Spinal cord (tissue), 9 donors: ENCODE measurements at regions not wholly inside any gene's neighbourhood (a gene's known extent, or its start where the extent isn't known, plus 50 kb on each side); places are given as distances from the start of the nearest gene placed in this dataset.
"Not testable (repeated sequence)": the region's sequence is repeated elsewhere in the genome, so short reads cannot be mapped to it uniquely, and the experiment has no call there.

Experiments used
- DNase-seq, 6 donors: peaks; one replicate each; pipeline versions ENCODE4 v3.0.0 to v3.0.0-alpha.2; 2013 to 2015; ENCODE audit warnings: low spot score in 6 of 6, low read depth in 4 of 6
- H3K27ac ChIP-seq: one replicate; pipeline ENCODE4 v1.5.1; 2013; ENCODE audit warnings: low read depth, low read length, control low read depth
- H3K27me3 ChIP-seq: one replicate; pipeline ENCODE4 v1.6.1; 2013; ENCODE audit warnings: low read length; ENCODE audit not compliant: control insufficient read depth, insufficient read depth
- H3K36me3 ChIP-seq: one replicate; pipeline ENCODE4 v1.6.1; 2013; ENCODE audit warnings: low read length; ENCODE audit not compliant: control insufficient read depth, insufficient read depth
- H3K4me1 ChIP-seq: one replicate; pipeline ENCODE4 v1.6.1; 2013; ENCODE audit warnings: low read length; ENCODE audit not compliant: control insufficient read depth, insufficient read depth
- H3K4me3 ChIP-seq: one replicate; pipeline ENCODE4 v1.5.1; 2013; ENCODE audit warnings: low read depth, low read length, control low read depth
- H3K9me3 ChIP-seq: one replicate; pipeline ENCODE4 v1.6.1; 2013; ENCODE audit warnings: low read length; ENCODE audit not compliant: control insufficient read depth, insufficient read depth
- WGBS: methylation state at CpG from one replicate; pipeline ENCODE4 v1.1.5; 2013; ENCODE audit warnings: missing lambda C conversion rate; ENCODE audit not compliant: insufficient coverage; 5-methylcytosine and 5-hydroxymethylcytosine counted together
- donor health status: healthy.

GRCh38 chr13:50227361-50227760, 212.1 kb downstream of the KCNRG start:
- Histone ChIP-seq H3K4me3 (no peak overlapping the region), H3K9me3 (no peaks in the 10 kb centered on the region), H3K27ac (no peak overlapping the region), H3K4me1 (no peaks in the 10 kb centered on the region), H3K27me3 (no peaks in the 10 kb centered on the region), H3K36me3 (no peaks in the 10 kb centered on the region)
- DNase-seq: no peak
- WGBS: 93% methylated on average over 3 of the region's 5 CpGs

GRCh38 chr13:50228527-50228926, 213.3 kb downstream of the KCNRG start:
- 100% methylated on average over 2 of the region's 6 CpGs for WGBS
- Histone ChIP-seq H3K4me1 (no peaks in the 10 kb centered on the region), H3K9me3 (no peaks in the 10 kb centered on the region), H3K27ac (no peak overlapping the region), H3K36me3 (no peaks in the 10 kb centered on the region), H3K4me3 (no peak overlapping the region), H3K27me3 (no peaks in the 10 kb centered on the region)
- DNase-seq: no peak

DNA sequence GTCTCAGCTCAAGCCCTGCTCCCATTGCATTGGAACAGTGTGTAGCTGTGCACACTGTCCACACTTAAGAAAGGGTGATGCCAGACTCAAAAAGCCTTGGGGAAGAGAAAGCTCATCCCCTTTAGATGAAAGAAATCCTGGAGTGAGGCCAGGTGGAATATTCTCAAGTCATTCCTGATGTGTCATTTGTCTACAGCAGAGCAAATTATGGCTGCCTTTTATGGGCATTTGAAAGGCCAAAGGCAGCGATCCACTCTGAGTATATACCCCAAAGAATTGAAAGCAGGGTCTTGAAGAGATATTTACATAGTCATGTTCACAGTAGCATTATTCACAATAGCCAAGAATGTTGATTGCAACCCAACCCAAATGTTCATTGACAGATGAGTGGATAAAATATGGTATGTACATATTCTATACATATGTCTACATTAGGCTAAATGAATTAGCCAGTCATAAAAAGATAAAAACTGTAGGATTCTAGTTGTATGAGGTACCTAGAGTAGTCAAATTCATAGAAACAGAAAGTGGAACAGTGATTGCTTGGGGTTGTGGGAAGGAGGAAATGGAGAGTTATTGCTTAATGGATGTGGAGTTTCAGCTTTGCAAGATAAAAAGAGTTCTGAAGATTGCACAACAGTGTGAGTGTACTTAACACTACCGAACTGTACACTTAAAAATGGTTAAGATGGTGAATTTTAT, 214.9 kb downstream of the KCNRG start:
- WGBS: no CpG with 5 or more reads among the region's 2 CpGs

GRCh38 chr13:50230662-50230978, 215.4 kb downstream of the KCNRG start:
- H3K36me3 ChIP-seq: no peaks in the 10 kb centered on the region
- no peak for DNase-seq
- no peaks in the 10 kb centered on the region for H3K4me1 ChIP-seq
- H3K27ac ChIP-seq: no peak overlapping the region
- no peaks in the 10 kb centered on the region for H3K27me3 ChIP-seq
- WGBS: 95% methylated on average over 2 of the region's 2 CpGs
- no peak overlapping the region for H3K4me3 ChIP-seq
- no peaks in the 10 kb centered on the region for H3K9me3 ChIP-seq

More for the DNA sequence above, 214.9 kb downstream of the KCNRG start:
- no peak for DNase-seq
- Histone ChIP-seq H3K36me3 (no peaks in the 10 kb centered on the region), H3K27me3 (no peaks in the 10 kb centered on the region), H3K9me3 (no peaks in the 10 kb centered on the region), H3K4me1 (no peaks in the 10 kb centered on the region), H3K27ac (no peak overlapping the region), H3K4me3 (no peak overlapping the region)

- not testable (repeated sequence) for H3K9me3 ChIP-seq, H3K36me3 ChIP-seq, H3K27ac ChIP-seq, H3K27me3 ChIP-seq, DNase-seq, H3K4me1 ChIP-seq, H3K4me3 ChIP-seq
- WGBS: 95% methylated on average over 5 of the region's 5 CpGs
These were observed 218.3 kb downstream of the KCNRG start for GRCh38 chr13:50233574-50233973.

- no peak overlapping the region for H3K27ac ChIP-seq
- DNase-seq: no peak
- H3K9me3 ChIP-seq: no peaks in the 10 kb centered on the region
- no peaks in the 10 kb centered on the region for H3K36me3 ChIP-seq
- H3K4me1 ChIP-seq: no peaks in the 10 kb centered on the region
- no peaks in the 10 kb centered on the region for H3K27me3 ChIP-seq
- WGBS: no CpG with 5 or more reads among the region's 6 CpGs
- H3K4me3 ChIP-seq: no peak overlapping the region
These were observed 220.5 kb downstream of the KCNRG start for GRCh38 chr13:50235604-50236342.

GRCh38 chr13:50236898-50237318, 221.7 kb downstream of the KCNRG start:
- no peaks in the 10 kb centered on the region for H3K27me3 ChIP-seq
- H3K9me3 ChIP-seq: no peaks in the 10 kb centered on the region
- H3K4me1 ChIP-seq: no peaks in the 10 kb centered on the region
- H3K36me3 ChIP-seq: no peaks in the 10 kb centered on the region
- no peak overlapping the region for H3K4me3 ChIP-seq
- 50% methylated on average over 9 of the region's 9 CpGs for WGBS
- peak overlapping the region; percentile 50 for H3K27ac ChIP-seq
- no peak for DNase-seq

- Histone ChIP-seq H3K4me3 (no peak overlapping the region), H3K4me1 (no peaks in the 10 kb centered on the region), H3K9me3 (no peaks in the 10 kb centered on the region), H3K27ac (no peak overlapping the region), H3K27me3 (no peaks in the 10 kb centered on the region), H3K36me3 (no peaks in the 10 kb centered on the region)
- no peak for DNase-seq
- no CpG with 5 or more reads among the region's 1 CpG for WGBS
These were observed 223.7 kb downstream of the KCNRG start for GRCh38 chr13:50238922-50239321.

- peak overlapping the region; percentile 42 for H3K27ac ChIP-seq
- no CpG with 5 or more reads among the region's 4 CpGs for WGBS
- no peaks in the 10 kb centered on the region for H3K27me3 ChIP-seq
- no peak for DNase-seq
- H3K4me1 ChIP-seq: no peaks in the 10 kb centered on the region
- H3K4me3 ChIP-seq: no peak overlapping the region
- no peaks in the 10 kb centered on the region for H3K9me3 ChIP-seq
- H3K36me3 ChIP-seq: no peaks in the 10 kb centered on the region
These were observed 226.2 kb downstream of the KCNRG start for GRCh38 chr13:50241479-50241878.

DNA sequence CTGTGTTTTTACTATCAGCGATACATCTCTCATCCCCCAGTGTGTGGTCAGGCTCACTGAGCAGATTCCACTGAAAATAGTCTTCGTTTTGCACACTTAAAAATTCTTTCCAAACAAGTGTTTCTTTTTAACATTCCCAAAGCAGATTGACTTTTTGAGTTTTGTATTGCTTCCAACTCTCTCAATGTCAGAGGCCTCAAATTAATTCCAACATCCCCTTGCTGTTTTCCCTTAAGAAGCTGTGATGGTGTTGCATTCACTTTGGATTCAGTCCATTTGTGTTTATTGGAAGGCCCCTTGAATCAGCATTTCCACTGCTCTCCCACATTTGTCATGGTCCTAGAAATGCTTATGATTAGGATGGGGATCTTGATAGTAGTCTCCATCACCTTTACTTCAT, 228.7 kb downstream of the KCNRG start:
- H3K36me3 ChIP-seq: no peaks in the 10 kb centered on the region
- DNase-seq: peak in 1 of 6 donors; percentile 28
- no peaks in the 10 kb centered on the region for H3K27me3 ChIP-seq
- H3K4me3 ChIP-seq: no peak overlapping the region
- 90% methylated on average over 2 of the region's 2 CpGs for WGBS
- no peaks in the 10 kb centered on the region for H3K4me1 ChIP-seq
- H3K9me3 ChIP-seq: no peaks in the 10 kb centered on the region
- no peak overlapping the region for H3K27ac ChIP-seq
